ENCODE measurements at regions not wholly inside any gene's neighbourhood (a gene's known extent, or its start where the extent isn't known, plus 50 kb on each side); places are given as distances from the start of the nearest gene placed in this dataset.
"Not testable (repeated sequence)": the region's sequence is repeated elsewhere in the genome, so short reads cannot be mapped to it uniquely, and the experiment has no call there.

GRCh38 chr6:15897063-15897876 is 231.6 kb upstream of the MYLIP start:
- DNase-seq, result no peak

DNA sequence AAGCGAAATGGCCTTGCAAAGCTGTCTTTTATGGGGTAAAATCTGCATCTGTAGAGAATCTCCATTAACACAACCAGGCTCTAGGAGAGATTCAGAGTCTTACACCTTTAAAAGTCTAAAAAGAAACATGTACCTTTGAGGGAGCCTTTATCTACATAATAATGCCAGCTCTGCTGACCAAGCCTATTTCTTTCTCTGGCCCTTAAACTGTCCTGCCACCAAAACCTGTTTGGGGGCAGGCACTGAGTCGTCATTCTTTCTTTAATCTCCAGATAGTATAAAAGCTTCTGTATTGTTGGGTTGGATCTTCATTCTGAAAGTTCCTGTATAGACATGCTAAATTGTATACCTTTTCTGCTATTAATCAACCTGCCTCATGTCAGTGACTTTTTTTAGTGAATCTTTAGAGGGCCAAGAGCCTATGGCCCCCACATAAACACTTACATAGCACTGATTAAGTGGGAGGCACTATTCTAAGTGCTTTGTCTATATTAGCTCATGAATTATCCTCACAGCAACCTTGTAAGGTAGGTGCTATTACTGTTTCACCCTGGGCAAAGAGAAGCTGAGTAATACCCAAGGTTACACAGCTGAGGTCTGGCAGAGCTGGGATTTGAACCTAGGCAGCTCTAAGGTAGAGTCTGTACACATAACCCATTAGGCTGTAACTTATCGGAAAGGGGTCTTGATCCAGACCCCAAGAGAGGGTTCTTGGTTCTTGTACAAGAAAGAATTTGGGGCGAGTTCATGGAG is 232.3 kb upstream of the DTNBP1 start:
- no peak for DNase-seq

- no peak for DNase-seq
These were observed 230.9 kb upstream of the DTNBP1 start for GRCh38 chr6:15893556-15894253.

DNA sequence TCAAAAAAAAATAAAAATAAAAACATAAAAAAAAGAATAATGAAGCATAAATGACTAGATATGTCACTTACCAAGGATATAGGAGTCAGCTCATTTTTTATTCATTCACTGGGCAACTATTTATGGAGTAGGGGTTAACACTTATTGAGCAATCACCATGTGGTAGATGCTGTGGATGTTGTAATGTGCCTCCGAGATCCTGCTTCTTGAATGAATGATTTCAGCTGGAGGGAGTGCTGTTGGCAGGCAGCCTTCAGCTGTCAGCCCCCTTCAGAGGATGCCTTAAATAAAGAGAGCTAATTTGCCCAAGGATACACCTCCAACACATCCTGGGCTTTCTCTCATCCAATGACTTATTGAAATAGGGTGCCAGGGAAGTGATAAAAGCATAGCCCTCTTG is 229.5 kb upstream of the DTNBP1 start:
- DNase-seq, result no peak

GRCh38 chr6:15888798-15889772 is 226.3 kb upstream of the DTNBP1 start:
- no peak for DNase-seq

DNA sequence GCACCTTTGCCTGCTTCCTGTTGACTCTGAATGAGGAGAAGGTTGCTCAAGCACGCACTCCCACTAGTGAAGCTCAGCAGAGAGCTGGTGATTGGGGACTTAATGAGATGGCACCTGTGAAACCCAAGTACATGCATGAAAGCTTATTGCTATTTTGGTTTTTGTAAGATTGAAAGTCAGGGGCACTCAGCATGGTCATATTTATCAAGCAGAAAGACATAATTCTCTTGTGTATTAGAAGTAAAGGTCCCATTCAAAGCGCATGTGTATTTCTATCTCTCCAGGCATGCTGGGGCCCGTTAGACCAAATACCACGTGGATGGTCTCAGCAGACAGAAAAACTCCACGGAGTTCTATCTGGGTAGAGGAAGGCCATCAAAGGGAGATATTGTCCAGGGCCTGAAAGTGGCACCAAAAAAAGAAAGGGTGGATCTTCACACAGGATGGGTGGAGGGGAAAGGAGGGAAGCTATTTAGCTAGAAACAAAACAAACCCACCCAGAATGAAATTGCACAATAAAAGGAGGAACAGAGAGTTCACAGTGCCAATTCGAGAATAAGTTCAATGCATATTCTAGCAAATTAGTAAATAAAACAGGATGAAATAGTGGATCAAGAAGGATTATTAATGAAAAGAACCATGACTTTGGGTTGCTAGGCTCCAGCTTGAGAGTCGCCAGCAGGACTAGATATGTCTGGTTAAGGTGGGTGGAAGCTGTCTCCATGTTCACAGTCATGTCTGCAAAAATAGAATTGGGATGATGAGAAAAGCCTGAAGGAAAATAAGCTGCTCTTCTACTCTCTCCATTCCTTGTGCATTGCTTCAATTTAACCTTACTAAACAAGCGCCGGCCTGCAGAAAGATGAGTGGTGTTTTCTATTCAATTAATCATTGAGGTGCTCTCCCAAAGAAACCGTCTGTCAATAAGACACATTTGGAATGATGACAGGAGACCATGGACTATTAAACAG is 224.9 kb upstream of the DTNBP1 start:
- no peak for DNase-seq

GRCh38 chr6:15885624-15886023 is 222.8 kb upstream of the DTNBP1 start:
- DNase-seq, result no peak

DNA sequence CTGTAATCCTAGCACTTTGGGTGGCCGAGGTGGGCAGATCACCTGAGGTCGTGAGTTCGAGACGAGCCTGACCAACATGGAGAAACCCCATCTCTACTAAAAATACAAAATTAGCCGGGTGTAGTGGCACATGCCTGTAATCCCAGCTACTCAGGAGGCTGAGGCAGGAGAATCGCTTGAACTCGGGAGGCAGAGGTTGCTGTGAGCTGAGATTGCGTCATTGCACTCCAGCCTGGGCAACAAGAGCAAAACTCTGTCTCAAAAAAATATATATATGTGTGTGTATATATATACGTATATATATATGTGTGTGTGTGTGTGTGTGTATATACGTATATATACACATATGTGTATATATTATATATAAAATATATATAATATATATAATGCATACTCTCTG is 220.8 kb upstream of the DTNBP1 start:
- DNase-seq, result not testable (repeated sequence)

GRCh38 chr6:15882915-15883314 is 220.1 kb upstream of the DTNBP1 start:
- no peak for DNase-seq

DNA sequence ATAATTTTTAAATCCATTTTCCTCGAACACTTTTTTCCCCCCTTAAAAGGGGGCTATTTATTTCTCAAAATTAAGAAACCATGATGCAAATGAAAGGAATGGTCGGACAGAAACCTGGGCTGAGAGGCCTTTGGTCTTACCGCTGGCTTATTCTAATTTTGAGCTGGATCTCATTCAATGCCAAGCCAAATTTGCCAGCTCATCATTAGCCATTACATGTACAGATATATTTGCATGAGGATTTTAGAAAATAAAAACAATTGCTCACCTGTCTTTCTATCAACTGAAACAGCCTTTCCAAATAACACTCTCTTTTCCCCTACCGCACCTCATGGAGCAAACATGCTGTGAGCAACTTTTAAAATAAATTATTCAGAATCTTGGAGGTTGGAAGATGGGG is 219.5 kb upstream of the DTNBP1 start:
- DNase-seq, result no peak

GRCh38 chr6:15881150-15881549 is 218.3 kb upstream of the DTNBP1 start:
- DNase-seq, result no peak

GRCh38 chr6:15880262-15880973 is 217.6 kb upstream of the DTNBP1 start:
- DNase-seq, result no peak

DNA sequence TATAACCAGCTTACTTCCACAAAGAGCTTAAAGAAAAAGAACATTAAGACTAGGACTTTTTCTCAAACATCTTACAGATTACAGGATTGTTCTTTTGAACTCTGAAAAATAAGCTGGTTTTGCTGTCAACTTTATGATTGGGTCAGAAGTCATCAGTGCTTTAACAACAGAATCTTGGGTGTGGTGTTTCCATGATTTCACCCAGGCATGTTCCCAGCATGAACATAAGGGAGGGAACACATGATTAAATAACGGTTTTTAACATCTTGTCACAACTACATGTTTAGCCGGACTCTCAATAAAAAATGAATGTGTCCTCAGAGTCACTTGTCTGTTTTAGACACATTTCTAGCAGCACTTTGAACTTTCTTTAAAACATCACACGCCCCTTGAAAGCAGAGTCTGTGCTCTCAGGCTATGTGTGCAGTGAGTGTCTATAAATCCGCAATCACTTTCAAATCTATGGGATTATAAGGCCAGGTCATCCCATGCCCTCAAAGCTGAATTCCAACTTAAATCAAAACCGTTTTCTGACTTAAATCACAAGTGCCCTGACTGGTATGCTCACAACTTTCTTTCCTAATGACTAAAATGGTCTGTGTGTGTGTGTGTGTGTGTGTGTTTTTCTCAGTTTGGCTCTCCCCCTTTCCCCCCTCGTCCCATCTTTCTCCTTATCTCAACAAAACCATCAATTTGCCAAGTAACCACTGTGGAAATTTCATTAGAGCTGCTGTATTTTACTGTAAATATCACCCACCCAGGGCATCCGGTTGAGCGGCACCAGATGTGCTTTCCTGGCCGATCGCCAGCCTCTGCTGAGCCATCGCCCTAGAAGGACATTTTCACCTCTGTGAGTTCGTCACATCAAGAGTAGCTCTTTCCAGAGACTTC is 216.8 kb upstream of the DTNBP1 start:
- peak; percentile 84 for DNase-seq

DNA sequence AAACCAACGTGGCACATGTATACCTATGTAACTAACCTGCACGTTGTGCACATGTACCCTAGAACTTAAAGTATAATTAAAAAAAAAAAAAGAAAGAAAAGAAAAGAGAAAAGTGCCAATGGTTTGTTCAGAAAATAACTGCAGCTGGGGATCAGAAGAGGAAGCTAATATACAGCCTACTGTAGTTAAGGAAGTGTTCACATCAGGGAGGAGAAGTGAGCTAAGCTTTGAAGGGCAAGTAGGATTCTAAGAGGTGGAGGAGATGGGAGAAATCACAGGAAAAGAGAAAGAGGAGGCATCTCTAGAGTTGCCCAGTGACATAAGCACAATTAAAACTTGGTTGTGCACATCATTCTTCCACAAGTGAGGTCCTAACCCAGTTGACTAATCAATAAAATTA is 214.4 kb upstream of the DTNBP1 start:
- DNase-seq, result no peak

DNA sequence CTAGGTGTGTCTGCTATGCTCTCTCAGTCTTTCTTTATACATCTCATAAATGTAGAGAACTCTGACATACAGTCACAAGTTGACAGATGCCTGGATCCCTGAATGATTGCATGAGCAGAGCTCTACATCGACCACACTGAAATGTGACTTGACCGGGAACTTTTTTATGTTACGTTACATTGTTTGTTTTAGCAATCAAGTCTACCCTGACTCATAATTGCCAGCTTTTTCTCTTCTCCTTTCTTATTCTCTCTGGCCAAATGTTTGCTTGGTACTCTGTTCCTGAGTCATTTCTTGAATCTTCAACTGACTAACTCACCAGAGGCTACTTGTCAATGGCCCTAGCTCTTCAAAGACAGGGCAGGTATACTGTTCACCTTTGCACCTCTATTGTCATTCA is 213.6 kb upstream of the DTNBP1 start:
- DNase-seq, result peak; percentile 11

GRCh38 chr6:15875797-15876196 is 213.0 kb upstream of the DTNBP1 start:
- DNase-seq, result no peak

- no peak for DNase-seq
These were observed 212.0 kb upstream of the DTNBP1 start for GRCh38 chr6:15874821-15875220.

GRCh38 chr6:15874326-15874725 is 211.5 kb upstream of the DTNBP1 start:
- no peak for DNase-seq
